AG04449 (cell line): ENCODE measurements at regions not wholly inside any gene's neighbourhood (a gene's known extent, or its start where the extent isn't known, plus 50 kb on each side); places are given as distances from the start of the nearest gene placed in this dataset.

Experiments used
- CTCF ChIA-PET: fragments of 350-600 bp; formaldehyde crosslinking; extraction: SDS; loops from one replicate; lab custom pipeline; 2021; ENCODE audit warnings: antibody characterized with exemption; lab: Yijun Ruan, JAX
- POLR2A ChIA-PET: fragments of 400-600, 350-600 bp; formaldehyde crosslinking; extraction: SDS; loops from one replicate; lab custom pipeline; 2020; ENCODE audit warnings: antibody characterized with exemption, inconsistent platforms; lab: Yijun Ruan, JAX
- DNase-seq: peaks from one replicate; pipeline ENCODE4 v3.0.0-alpha.2; 2010; ENCODE audit warnings: low read depth, low spot score
- H3K4me3 ChIP-seq: 2 replicates; pipeline ENCODE4 v1.5.1; 2011; ENCODE audit warnings: low read depth, mild to moderate bottlenecking, control low read depth, low read length
- CTCF ChIP-seq: IDR thresholded peaks from one replicate; pipeline ENCODE4 v1.5.1; 2011; ENCODE audit warnings: mild to moderate bottlenecking, moderate library complexity, low read length, control low read depth, inconsistent platforms; ENCODE audit not compliant: insufficient read depth; ENCODE audit errors: missing control alignments

DNA sequence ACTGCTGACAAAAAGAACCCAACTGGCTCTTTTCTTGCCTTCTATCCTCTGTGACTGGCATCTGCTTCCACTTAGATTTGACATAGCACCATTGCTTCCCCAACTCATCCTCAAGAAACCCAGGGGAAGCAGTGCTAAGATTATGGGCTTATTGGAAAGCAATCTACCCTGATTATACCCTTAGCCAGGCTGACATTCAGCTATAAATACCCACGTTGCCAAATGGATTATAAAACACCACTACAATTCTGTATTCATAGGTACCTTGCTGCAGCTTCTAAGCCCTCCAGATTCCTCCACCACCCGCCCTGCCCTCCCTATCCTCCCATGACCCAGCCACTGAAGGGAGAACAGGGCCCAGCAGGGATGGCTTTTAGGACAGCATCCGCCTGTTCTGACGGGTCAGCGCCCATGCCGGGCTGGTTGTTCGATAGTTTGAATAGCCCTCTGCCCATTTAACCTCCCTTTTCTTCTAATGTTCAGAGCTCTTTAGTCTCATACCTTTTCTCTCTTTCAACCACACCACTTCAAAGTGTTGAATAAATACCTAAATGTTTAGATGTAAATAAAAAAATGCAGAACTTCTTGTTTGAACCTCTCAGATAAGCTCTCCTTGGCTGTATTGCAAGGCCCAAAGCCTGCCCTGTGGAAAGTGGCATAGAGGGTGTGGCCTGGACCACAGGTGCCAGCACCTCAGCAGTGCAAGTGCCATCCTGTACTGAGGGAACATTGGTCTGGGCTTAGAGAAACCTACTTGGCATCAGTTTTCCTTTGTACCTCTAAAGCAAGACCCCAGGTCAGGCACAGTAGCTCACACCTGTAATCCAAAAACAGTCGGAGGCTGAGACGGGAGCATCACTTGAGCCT, 86.6 kb upstream of the RGPD5 start:
- no peak overlapping the region for H3K4me3 ChIP-seq
- no peak for TF ChIP-seq CTCF
- ChIA-PET CTCF (interaction anchor here (1.1 to 2.2 kb wide), 2 partner anchors 28 to 161 kb away, joined by 3 to 9 read pairs; no protein-coding TSS in a partner anchor), POLR2A (no interaction called here)
- DNase-seq, result no peak

DNA sequence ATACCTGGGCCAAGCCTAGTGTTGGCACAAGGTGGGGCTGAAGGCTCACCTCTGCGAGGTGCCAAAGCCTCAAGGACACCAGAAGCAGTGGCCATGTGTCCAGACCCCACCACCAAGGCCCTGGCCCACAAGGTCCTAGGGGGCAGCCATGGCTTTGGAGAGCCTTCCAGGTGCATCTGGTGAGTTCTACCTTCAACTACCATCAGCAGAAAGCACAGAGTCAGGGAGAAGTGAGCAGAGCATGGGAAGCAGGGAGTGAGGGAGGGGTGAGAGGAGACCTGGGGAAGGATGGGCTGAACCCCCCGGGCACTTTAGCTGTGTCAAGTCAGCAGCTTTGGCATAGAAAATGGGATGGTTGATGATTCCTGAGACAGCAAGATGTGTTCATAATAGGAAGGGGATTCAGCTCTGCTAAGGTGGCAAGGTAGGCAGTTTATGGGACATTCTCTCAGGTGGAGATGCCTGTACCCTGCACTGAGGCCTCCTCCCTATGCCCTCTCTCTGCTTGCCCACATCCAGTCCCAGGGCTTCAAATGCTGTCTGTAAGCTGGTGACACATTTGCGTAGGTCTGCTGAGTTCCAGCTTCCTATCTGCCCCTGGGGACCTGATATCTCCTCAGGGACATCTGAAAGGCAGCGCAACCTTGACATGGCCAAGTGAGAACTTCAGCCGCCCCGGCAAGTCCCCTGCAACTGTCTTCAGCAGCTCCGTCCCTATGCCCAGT, 83.4 kb upstream of the RGPD5 start:
- DNase-seq, result no peak
- TF ChIP-seq CTCF, result no peak
- no peak overlapping the region for H3K4me3 ChIP-seq
- ChIA-PET POLR2A (no interaction called here), CTCF (interaction anchor here (1.0 kb wide), 1 partner anchor 9 kb away, joined by 3 read pairs; no protein-coding TSS in a partner anchor)

GRCh38 chr2:109711230-109712122, 82.6 kb upstream of the RGPD5 start:
- ChIA-PET CTCF (interaction anchor here (1.0 to 1.3 kb wide), 2 partner anchors 9 to 165 kb away, joined by 3 to 4 read pairs; no protein-coding TSS in a partner anchor), POLR2A (no interaction called here)
- no peak overlapping the region for H3K4me3 ChIP-seq
- DNase-seq, result no peak
- no peak for TF ChIP-seq CTCF

GRCh38 chr2:109712123-109712449, 82.0 kb upstream of the RGPD5 start:
- ChIA-PET CTCF (interaction anchor here (1.3 kb wide), 1 partner anchor 165 kb away, joined by 4 read pairs; no protein-coding TSS in a partner anchor), POLR2A (no interaction called here)
- H3K4me3 ChIP-seq, result no peak overlapping the region
- DNase-seq, result no peak
- TF ChIP-seq CTCF, result no peak

- CTCF ChIA-PET, result interaction anchor here (4.8 kb wide), 1 partner anchor 168 kb away, joined by 46 read pairs; no protein-coding TSS in a partner anchor
- POLR2A ChIA-PET, result no interaction called here
- DNase-seq, result no peak
Observed at GRCh38 chr2:109712746-109713145, 81.4 kb upstream of the RGPD5 start.

More at GRCh38 chr2:109712746-109713145, 81.4 kb upstream of the RGPD5 start:
- H3K4me3 ChIP-seq, result no peak overlapping the region
- no peak for TF ChIP-seq CTCF
